K562 (cell line): ENCODE measurements at regions not wholly inside any gene's neighbourhood (a gene's known extent, or its start where the extent isn't known, plus 50 kb on each side); places are given as distances from the start of the nearest gene placed in this dataset.

Source experiments
- ATAC-seq: fragments of 200-7000 bp; cut with Tn5 transposase; 3 replicates; pipeline ENCODE4 v1.9.1; 2020; ENCODE audit warnings: moderate library complexity
- BruUV-seq: library from RNA; stranded (reverse); fragments of 400-500 nt; replicated peaks from 2 replicates; lab custom pipeline; 2021; lab: Mats Ljungman, UMichigan
- CTCF ChIA-PET: fragments of 300-600 bp; formaldehyde crosslinking; extraction: SDS; loops from one replicate; lab custom pipeline; 2021; ENCODE audit warnings: low intra/inter-chr PET ratio; lab: Yijun Ruan, JAX
- POLR2A ChIA-PET: fragments of 300-600, 350-650 bp; sonication (Branson Sonifier 250); formaldehyde crosslinking; extraction: SDS; loops from one replicate; lab custom pipeline; 2021; ENCODE audit warnings: antibody characterized with exemption, inconsistent platforms; lab: Yijun Ruan, JAX
- DNase-seq, 4 experiments: peaks; one replicate each; pipeline versions ENCODE4 v3.0.0 to v3.0.0-alpha.2; 2011 to 2018; ENCODE audit warnings: low spot score in 3 of 4, mixed read lengths in 3 of 4; ENCODE audit errors: extremely low read depth in 1 of 4
- FAIRE-seq: peaks from 2 replicates; lab custom pipeline; 2011; peaks lifted over from hg19 to GRCh38; lab: Jason Lieb, UNC
- H2AFZ ChIP-seq: 2 replicates; pipeline ENCODE4 v1.6.0; 2011; ENCODE audit warnings: low read depth, low read length, control low read depth, inconsistent platforms
- H3K27ac ChIP-seq: fragments of 200-600 bp; 3 replicates; pipeline ENCODE4 v1.8.0; 2011; ENCODE audit warnings: low read depth, mild to moderate bottlenecking, control low read depth, inconsistent platforms, low read length, moderate library complexity, mixed read lengths; ENCODE audit errors: extremely low read depth
- H3K27me3 ChIP-seq, 2 experiments: fragments of 300-600 bp in 1 of 2; 2 replicates in 1 of 2; 3 replicates in 1 of 2; pipeline versions ENCODE4 v1.6.0 to v1.8.0; 2011; ENCODE audit warnings: inconsistent platforms in 2 of 2, low read length in 2 of 2, mild to moderate bottlenecking in 1 of 2, mixed read lengths in 1 of 2, moderate library complexity in 1 of 2; ENCODE audit not compliant: control insufficient read depth in 2 of 2, insufficient read depth in 2 of 2
- H3K36me3 ChIP-seq: fragments of 300-600 bp; 3 replicates; pipeline ENCODE4 v1.8.0; 2011; ENCODE audit warnings: mild to moderate bottlenecking, low read length, inconsistent platforms; ENCODE audit not compliant: control insufficient read depth, insufficient read depth
- H3K4me1 ChIP-seq, 2 experiments: fragments of 200-600 bp in 1 of 2; replicated peaks in 1 of 2; 2 replicates in 1 of 2; 3 replicates in 1 of 2; pipeline versions ENCODE4 v1.5.1 to v1.8.0; 2011; ENCODE audit warnings: inconsistent platforms in 2 of 2, low read length in 2 of 2, mild to moderate bottlenecking in 1 of 2, mixed read lengths in 1 of 2, moderate library complexity in 1 of 2; ENCODE audit not compliant: control insufficient read depth in 2 of 2, insufficient read depth in 2 of 2
- H3K4me2 ChIP-seq: 2 replicates; pipeline ENCODE4 v1.6.1; 2011; ENCODE audit warnings: low read length, control low read depth, inconsistent platforms, mixed read lengths; ENCODE audit not compliant: insufficient read depth
- H3K4me3 ChIP-seq: fragments of 200-600 bp; sonication (generic), shearing (Covaris generic); 2 replicates; pipeline ENCODE4 v1.5.1; 2016; ENCODE audit warnings: control low read depth, inconsistent platforms
- H3K79me2 ChIP-seq: fragments of 200-600 bp; 3 replicates; pipeline ENCODE4 v1.8.0; 2011; ENCODE audit warnings: low read length, inconsistent platforms; ENCODE audit not compliant: control insufficient read depth, insufficient read depth
- H3K9ac ChIP-seq, 2 experiments: 2 replicates each; pipeline versions ENCODE4 v1.6.0 to v1.6.1; 2011; ENCODE audit warnings: low read depth in 2 of 2, low read length in 2 of 2, control low read depth in 1 of 2, inconsistent platforms in 1 of 2, mild to moderate bottlenecking in 1 of 2, mixed read lengths in 1 of 2; ENCODE audit not compliant: insufficient read depth in 1 of 2
- H3K9me1 ChIP-seq: one replicate; pipeline ENCODE4 v1.6.0; 2011; ENCODE audit warnings: inconsistent platforms, mild to moderate bottlenecking, low read length, moderate library complexity; ENCODE audit not compliant: control insufficient read depth, insufficient read depth
- H3K9me3 ChIP-seq: replicated peaks from 2 replicates; pipeline ENCODE4 v1.5.1; 2011; ENCODE audit warnings: low read depth, low read length, inconsistent platforms; ENCODE audit not compliant: control insufficient read depth, insufficient read depth
- H4K20me1 ChIP-seq: replicated peaks from 2 replicates; pipeline ENCODE4 v1.6.1; 2011; ENCODE audit warnings: low read length, inconsistent platforms, mixed read lengths; ENCODE audit not compliant: control insufficient read depth, insufficient read depth
- ARID1B ChIP-seq: fragments of 450-650 bp; IDR thresholded peaks from 2 replicates; pipeline ENCODE4 v1.6.1; 2016; ENCODE audit warnings: antibody characterized with exemption, mild to moderate bottlenecking, inconsistent platforms
- CBFA2T3 ChIP-seq: fragments of 450-650 bp; IDR thresholded peaks from 2 replicates; pipeline ENCODE4 v1.6.1; 2017
- CREB3L1 ChIP-seq: fragments of 450-650 bp; IDR thresholded peaks from 2 replicates; pipeline ENCODE4 v1.6.1; 2014; ENCODE audit warnings: low read depth, mild to moderate bottlenecking, moderate library complexity, borderline replicate concordance
- FOXA3 ChIP-seq, 2 experiments: fragments of 450-650 bp in 1 of 2; sonication (generic) in 1 of 2; formaldehyde crosslinking; IDR thresholded peaks in 1 of 2; conservative IDR thresholded peaks in 1 of 2; 2 replicates each; pipeline versions ENCODE4 v1.4.0 to v1.8.0; 2020 to 2022; ENCODE audit warnings: mild to moderate bottlenecking in 2 of 2, missing genetic modification reagents in 1 of 2
- HCFC1 ChIP-seq: IDR thresholded peaks from 2 replicates; pipeline ENCODE4 v1.6.1; 2012; ENCODE audit warnings: low read depth, low read length, improper control_type of control experiment
- IRF1 ChIP-seq: sonication (generic); formaldehyde crosslinking; IDR thresholded peaks from 2 replicates; pipeline ENCODE4 v1.8.0; 2022; ENCODE audit warnings: missing genetic modification reagents, mild to moderate bottlenecking, borderline replicate concordance
- PBX2 ChIP-seq, 2 experiments: IDR thresholded peaks in 1 of 2; conservative IDR thresholded peaks in 1 of 2; 2 replicates each; pipeline ENCODE4 v1.6.1; 2016; ENCODE audit warnings: low read depth in 2 of 2, mild to moderate bottlenecking in 1 of 2, missing compliant biosample characterization in 1 of 2, missing genetic modification characterization in 1 of 2, moderate library complexity in 1 of 2
- RCOR1 ChIP-seq, 2 experiments: IDR thresholded peaks; 2 replicates each; pipeline ENCODE4 v1.6.1; 2012; ENCODE audit warnings: low read depth in 2 of 2, low read length in 2 of 2, borderline replicate concordance in 1 of 2, improper control_type of control experiment in 1 of 2
- TAF7 ChIP-seq: fragments of 450-650 bp; IDR thresholded peaks from 2 replicates; pipeline ENCODE4 v1.6.1; 2016; ENCODE audit warnings: missing genetic modification characterization, missing compliant biosample characterization
- TRIM28 ChIP-seq: fragments of 450-650 bp; IDR thresholded peaks from 2 replicates; pipeline ENCODE4 v1.6.1; 2017
- ZBTB34 ChIP-seq: fragments of 250-450 bp; sonication (Bioruptor Pico); IDR thresholded peaks from 2 replicates; pipeline ENCODE4 v1.8.0; 2021; ENCODE audit warnings: mild to moderate bottlenecking, moderate library complexity
- ZNF512 ChIP-seq: IDR thresholded peaks from 2 replicates; pipeline ENCODE4 v1.6.1; 2016; ENCODE audit warnings: missing genetic modification characterization, missing compliant biosample characterization
- WGBS: fragments of 100-300 bp; shearing (Covaris generic); methylation state at CpG from one replicate; pipeline ENCODE4 v1.1.6; 2016; ENCODE audit warnings: low coverage, mixed read lengths; ENCODE audit not compliant: insufficient coverage; ENCODE audit errors: missing lambda C conversion rate; 5-methylcytosine and 5-hydroxymethylcytosine counted together
- in situ Hi-C: fragments of 300-500 bp; cut with MboI; formaldehyde crosslinking; loops from 4 replicates; pipeline ENCODE4 v1.15.0; 2018; ENCODE audit warnings: inconsistent platforms, mixed read lengths
- intact Hi-C: fragments of 100-400 bp; cut with micrococcal nuclease; formaldehyde crosslinking; loops from 2 replicates; pipeline ENCODE4 v1.14.2; 2022

GRCh38 chr4:183390374-183390773 lies 54.1 kb upstream of the CDKN2AIP start (continued):
- TF ChIP-seq CREB3L1 (no peak), ZBTB34 (CRISPR knock-in tag) (no peak), TRIM28 (no peak)
- TF ChIP-seq, all 486 proteins: peak for 0

- H3K9me3 ChIP-seq = no peaks in the 10 kb centered on the region
- no peak for DNase-seq
- H3K79me2 ChIP-seq = no peaks in the 10 kb centered on the region
- ATAC-seq = no peak
- intact Hi-C loops = no loop called here
- no TSS peak for BruUV-seq
- H3K36me3 ChIP-seq = no peaks in the 10 kb centered on the region
- CTCF ChIA-PET = no interaction called here
- POLR2A ChIA-PET = interaction anchor here (0.6 kb wide), 1 partner anchor 753 kb away, joined by 3 read pairs; no protein-coding TSS in a partner anchor
- H3K9ac ChIP-seq = no peak overlapping the region
- WGBS = 12% methylated on average over 2 of the region's 3 CpGs
- peaks cover 15 to 24% of the 10 kb centered on the region in 2 experiments for H3K4me1 ChIP-seq
- 0 out of 2 replicates have a peak overlapping the region, but pooled peaks have one; percentile 11 for H2AFZ ChIP-seq
- no peak overlapping the region for H3K4me3 ChIP-seq
- no peaks in the 10 kb centered on the region for H4K20me1 ChIP-seq
- no peak overlapping the region for H3K27ac ChIP-seq
- H3K4me2 ChIP-seq = no peak overlapping the region
- in situ Hi-C loops = no loop called here
- no peaks in the 10 kb centered on the region for H3K9me1 ChIP-seq
- no peak for FAIRE-seq
- H3K27me3 ChIP-seq = no peaks in the 10 kb centered on the region
- no peak for TF ChIP-seq TAF7 (tag)
- no peak for TF ChIP-seq HCFC1
- TF ChIP-seq PBX2 (CRISPR knock-in tag; IDR thresholded peaks at IDR 0.05; ENCODE audit: low read depth) = no peak
- TF ChIP-seq PBX2 (tag; conservative IDR thresholded peaks at IDR 0.05; ENCODE audit: low read depth) = peak; percentile 63
- TF ChIP-seq RCOR1 (IDR thresholded peaks at IDR 0.05; ENCODE audit: borderline replicate concordance in 1 of 2, low read depth in 2 of 2, low read length in 2 of 2) = peak in 1 of 2 experiments; percentile 78; a peak in 2 of 4 replicates
- 0 out of 4 replicates have a peak, but pooled peaks of 1 of the 2 experiments have one; percentile 43 for TF ChIP-seq FOXA3 (CRISPR knock-in tag; conservative IDR thresholded peaks at IDR 0.05 in 1 of 2, IDR thresholded peaks at IDR 0.05 in 1 of 2)
- TF ChIP-seq ZNF512 (tag) = no peak
- TF ChIP-seq CBFA2T3 = peak; percentile 19; the same call in 1 of the 2 replicates
- peak; percentile 28 for TF ChIP-seq ARID1B
- no peak for TF ChIP-seq IRF1
Observed at GRCh38 chr4:183391204-183391603, 53.2 kb upstream of the CDKN2AIP start.
